AG08395 (cell line): ENCODE measurements at regions not wholly inside any gene's neighbourhood (a gene's known extent, or its start where the extent isn't known, plus 50 kb on each side); places are given as distances from the start of the nearest gene placed in this dataset.
A peak's percentile ranks its signal among the peaks of the same experiment; 100 is the strongest.
"Not testable (repeated sequence)": the region's sequence is repeated elsewhere in the genome, so short reads cannot be mapped to it uniquely, and the experiment has no call there.

ENCODE experiments used
- DNase-seq: peaks from one replicate; pipeline ENCODE4 v3.0.0; 2012; ENCODE audit warnings: mixed read lengths, low spot score

- DNase-seq = no peak
Measured at GRCh38 chr4:148642907-148643306, 200.7 kb upstream of the NR3C2 start.

- not testable (repeated sequence) for DNase-seq
Measured at GRCh38 chr4:148638079-148638478, 195.9 kb upstream of the NR3C2 start.

GRCh38 chr4:148637453-148637852 is 195.2 kb upstream of the NR3C2 start:
- DNase-seq = not testable (repeated sequence)

GRCh38 chr4:148634476-148634875 is 192.3 kb upstream of the NR3C2 start:
- DNase-seq = peak; percentile 6

GRCh38 chr4:148633720-148634119 is 191.5 kb upstream of the NR3C2 start:
- DNase-seq = no peak

- DNase-seq = no peak
Measured at GRCh38 chr4:148632476-148632875, 190.3 kb upstream of the NR3C2 start.

GRCh38 chr4:148630051-148630450 is 187.8 kb upstream of the NR3C2 start:
- no peak for DNase-seq

- DNase-seq = no peak
Measured at GRCh38 chr4:148618856-148619255, 176.6 kb upstream of the NR3C2 start.

- DNase-seq = no peak
Measured at GRCh38 chr4:148608968-148609367, 166.8 kb upstream of the NR3C2 start.

- DNase-seq = not testable (repeated sequence)
Measured at GRCh38 chr4:148598418-148599207, 156.4 kb upstream of the NR3C2 start.

GRCh38 chr4:148589182-148589581 is 147.0 kb upstream of the NR3C2 start:
- no peak for DNase-seq

GRCh38 chr4:148575577-148575976 is 133.4 kb upstream of the NR3C2 start:
- DNase-seq = no peak

GRCh38 chr4:148574911-148575310 is 132.7 kb upstream of the NR3C2 start:
- no peak for DNase-seq

GRCh38 chr4:148574502-148574901 is 132.3 kb upstream of the NR3C2 start:
- peak; percentile 14 for DNase-seq

- no peak for DNase-seq
Measured at GRCh38 chr4:148574066-148574465, 131.9 kb upstream of the NR3C2 start.

- no peak for DNase-seq
Measured at GRCh38 chr4:148573296-148573695, 131.1 kb upstream of the NR3C2 start.

GRCh38 chr4:148565801-148566200 is 123.6 kb upstream of the NR3C2 start:
- no peak for DNase-seq

- no peak for DNase-seq
Measured at GRCh38 chr4:148563684-148564083, 121.5 kb upstream of the NR3C2 start.

- no peak for DNase-seq
Measured at GRCh38 chr4:148561467-148561866, 119.3 kb upstream of the NR3C2 start.

- no peak for DNase-seq
Measured at GRCh38 chr4:148557793-148558192, 115.6 kb upstream of the NR3C2 start.

GRCh38 chr4:148550788-148551187 is 108.6 kb upstream of the NR3C2 start:
- no peak for DNase-seq

GRCh38 chr4:148542922-148543623 is 100.9 kb upstream of the NR3C2 start:
- DNase-seq = no peak

GRCh38 chr4:148540622-148541326 is 98.6 kb upstream of the NR3C2 start:
- no peak for DNase-seq
